Bronchial epithelial cell (primary cell): ENCODE measurements at regions not wholly inside any gene's neighbourhood (a gene's known extent, or its start where the extent isn't known, plus 50 kb on each side); places are given as distances from the start of the nearest gene placed in this dataset.

Experiments used
- DNase-seq: peaks from one replicate; pipeline ENCODE4 v3.0.0-alpha.2; 2010; ENCODE audit warnings: low read depth
- FAIRE-seq: peaks from 2 replicates; lab custom pipeline; 2011; peaks lifted over from hg19 to GRCh38; lab: Jason Lieb, UNC
- H3K27me3 ChIP-seq: 2 replicates; pipeline ENCODE4 v1.5.1; 2011; ENCODE audit warnings: low read length; ENCODE audit not compliant: control insufficient read depth, insufficient read depth
- H3K36me3 ChIP-seq: 2 replicates; pipeline ENCODE4 v1.5.1; 2011; ENCODE audit warnings: low read length; ENCODE audit not compliant: control insufficient read depth, insufficient read depth
- H3K4me3 ChIP-seq: 2 replicates; pipeline ENCODE4 v1.5.1; 2011; ENCODE audit warnings: mild to moderate bottlenecking, low read depth, low read length, control low read depth
- TF ChIP-seq, protein P1 (sequence below): IDR thresholded peaks from 2 replicates; pipeline ENCODE4 v1.5.1; 2011; ENCODE audit warnings: mild to moderate bottlenecking, moderate library complexity, low read length, control low read depth, inconsistent platforms; ENCODE audit not compliant: insufficient read depth, severe bottlenecking

DNA sequence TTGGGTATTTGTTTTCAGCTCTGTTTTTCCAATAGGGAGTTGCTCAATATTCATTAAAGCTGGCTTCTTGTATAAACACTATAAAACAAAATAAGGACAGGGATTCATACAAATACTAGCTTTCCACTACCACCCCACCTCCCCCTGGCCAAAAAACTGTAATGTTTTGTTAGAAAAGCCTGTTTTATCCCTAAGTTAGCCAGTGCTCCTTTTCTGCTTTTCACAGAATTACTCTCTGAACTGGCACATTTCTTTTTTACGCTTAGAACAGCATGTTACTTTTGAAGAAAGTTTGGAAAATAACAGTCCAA lies 147.4 kb upstream of the DMRT1 start:
- FAIRE-seq (no peak), DNase-seq (no peak)
- TF ChIP-seq, protein P1, sequence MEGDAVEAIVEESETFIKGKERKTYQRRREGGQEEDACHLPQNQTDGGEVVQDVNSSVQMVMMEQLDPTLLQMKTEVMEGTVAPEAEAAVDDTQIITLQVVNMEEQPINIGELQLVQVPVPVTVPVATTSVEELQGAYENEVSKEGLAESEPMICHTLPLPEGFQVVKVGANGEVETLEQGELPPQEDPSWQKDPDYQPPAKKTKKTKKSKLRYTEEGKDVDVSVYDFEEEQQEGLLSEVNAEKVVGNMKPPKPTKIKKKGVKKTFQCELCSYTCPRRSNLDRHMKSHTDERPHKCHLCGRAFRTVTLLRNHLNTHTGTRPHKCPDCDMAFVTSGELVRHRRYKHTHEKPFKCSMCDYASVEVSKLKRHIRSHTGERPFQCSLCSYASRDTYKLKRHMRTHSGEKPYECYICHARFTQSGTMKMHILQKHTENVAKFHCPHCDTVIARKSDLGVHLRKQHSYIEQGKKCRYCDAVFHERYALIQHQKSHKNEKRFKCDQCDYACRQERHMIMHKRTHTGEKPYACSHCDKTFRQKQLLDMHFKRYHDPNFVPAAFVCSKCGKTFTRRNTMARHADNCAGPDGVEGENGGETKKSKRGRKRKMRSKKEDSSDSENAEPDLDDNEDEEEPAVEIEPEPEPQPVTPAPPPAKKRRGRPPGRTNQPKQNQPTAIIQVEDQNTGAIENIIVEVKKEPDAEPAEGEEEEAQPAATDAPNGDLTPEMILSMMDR: no peak
- Histone ChIP-seq H3K27me3 (no peaks in the 10 kb centered on the region), H3K4me3 (no peak overlapping the region), H3K36me3 (peaks cover 3% of the 10 kb centered on the region)

GRCh38 chr9:694403-695154 lies 146.9 kb upstream of the DMRT1 start:
- Histone ChIP-seq H3K4me3 (no peak overlapping the region), H3K36me3 (peaks cover 3% of the 10 kb centered on the region), H3K27me3 (no peaks in the 10 kb centered on the region)
- peak; percentile 99 for DNase-seq
- FAIRE-seq: peak; percentile 86
- TF ChIP-seq, protein P1: no peak

DNA sequence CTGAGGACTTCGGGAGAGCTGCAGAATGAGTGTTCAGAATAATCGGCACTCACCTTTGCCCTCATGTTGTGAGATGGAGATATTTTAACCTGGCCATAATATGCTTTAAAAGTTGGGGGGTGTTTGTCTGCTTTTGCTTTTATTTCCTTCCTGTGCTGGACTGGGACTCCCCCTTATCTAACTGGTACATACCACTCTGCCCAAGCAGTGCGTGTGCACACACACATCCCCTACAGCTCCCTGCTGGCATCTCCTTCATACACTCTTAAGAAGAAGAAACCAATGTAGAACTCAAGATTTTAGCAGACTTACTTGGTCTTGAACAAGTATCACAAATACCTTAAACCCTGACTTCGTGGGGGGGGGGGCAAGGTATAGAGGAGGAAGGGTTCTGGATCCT lies 146.2 kb upstream of the DMRT1 start:
- FAIRE-seq: no peak
- TF ChIP-seq, protein P1: no peak
- H3K4me3 ChIP-seq: no peak overlapping the region

DNA sequence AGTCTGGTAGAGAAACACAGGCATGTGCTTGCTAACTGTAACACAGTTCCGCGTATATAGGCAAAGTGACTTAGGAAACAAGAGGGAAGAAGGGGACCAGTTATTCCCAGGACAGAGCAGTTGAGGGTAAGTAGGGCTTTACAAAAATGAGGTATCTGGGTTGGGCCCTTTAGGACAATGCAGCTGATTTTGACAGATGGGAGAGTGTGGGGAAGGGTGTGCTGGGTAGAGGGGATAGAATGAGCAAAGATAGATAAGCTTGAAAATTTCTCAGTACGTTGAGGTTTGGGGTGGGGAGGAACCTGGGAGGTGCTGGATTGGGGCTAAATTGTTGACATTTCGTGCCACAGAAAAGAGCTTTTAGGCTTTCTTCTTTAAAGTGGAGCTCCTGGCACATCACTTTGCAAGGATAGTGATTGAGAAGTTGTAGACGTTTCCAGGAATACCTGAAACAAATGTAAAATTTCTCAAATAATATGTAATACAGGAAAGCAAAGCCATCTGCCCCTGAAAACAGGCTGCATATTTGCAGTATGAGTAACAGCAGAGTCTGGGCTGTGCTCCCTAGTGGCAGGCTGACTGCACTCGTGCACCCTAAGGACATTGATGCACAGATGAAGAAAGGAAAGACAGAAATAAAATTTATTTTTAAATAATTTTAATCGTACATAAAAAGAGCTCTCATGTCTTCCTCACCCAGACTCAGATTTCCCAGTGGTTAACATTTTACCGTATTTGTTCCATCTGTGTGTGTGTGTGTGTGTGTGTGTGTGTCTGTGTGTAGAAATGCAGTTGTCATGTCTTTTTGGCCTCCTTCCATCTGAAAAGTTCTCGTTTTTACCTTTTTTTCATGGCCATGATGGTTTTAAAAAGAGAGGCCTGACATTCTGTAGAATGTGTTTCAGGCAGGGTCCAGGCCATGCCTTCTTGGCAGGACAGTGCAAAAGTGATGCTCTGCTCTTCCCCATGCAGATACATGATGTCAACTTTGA lies 144.9 kb upstream of the DMRT1 start:
- TF ChIP-seq, protein P1: peak; percentile 35
- Histone ChIP-seq H3K36me3 (no peaks in the 10 kb centered on the region), H3K27me3 (no peaks in the 10 kb centered on the region), H3K4me3 (no peak overlapping the region)
- DNase-seq (peak; percentile 69), FAIRE-seq (no peak)

More for the DNA sequence above, 146.2 kb upstream of the DMRT1 start:
- Histone ChIP-seq H3K36me3 (peaks cover 3% of the 10 kb centered on the region), H3K27me3 (no peaks in the 10 kb centered on the region)
- no peak for DNase-seq

DNA sequence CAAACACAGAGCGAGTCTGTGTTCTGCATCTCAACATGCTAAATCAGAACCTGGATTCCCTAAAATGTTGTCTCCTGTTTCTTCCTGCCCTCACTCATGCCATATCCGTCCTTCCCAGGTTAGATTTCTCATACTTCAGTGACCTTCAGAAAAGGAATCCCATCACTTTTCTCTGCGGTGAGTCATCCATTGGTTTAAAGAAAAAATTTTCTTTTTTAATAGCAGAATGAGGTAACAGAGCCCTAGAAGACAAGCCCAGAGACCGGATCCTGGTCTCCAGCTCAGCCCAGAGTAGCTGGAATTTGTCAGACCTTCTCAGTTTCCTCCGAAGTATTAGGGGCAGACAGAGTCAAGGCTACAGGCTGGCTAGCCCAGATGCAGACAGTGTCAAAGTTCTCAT lies 143.2 kb upstream of the DMRT1 start:
- no peak overlapping the region for H3K4me3 ChIP-seq
- no peaks in the 10 kb centered on the region for H3K36me3 ChIP-seq
- DNase-seq (peak; percentile 41), FAIRE-seq (no peak)
- no peaks in the 10 kb centered on the region for H3K27me3 ChIP-seq
- TF ChIP-seq, protein P1: no peak
